B cell (primary cell): ENCODE measurements at regions not wholly inside any gene's neighbourhood (a gene's known extent, or its start where the extent isn't known, plus 50 kb on each side); places are given as distances from the start of the nearest gene placed in this dataset.
A peak's percentile ranks its signal among the peaks of the same experiment; 100 is the strongest.

ENCODE experiments used
- ATAC-seq: fragments of 200-7000 bp; cut with Tn5 transposase; one replicate; pipeline ENCODE4 v1.10.0; 2021; ENCODE audit warnings: low read depth, mild to moderate bottlenecking, moderate number of reproducible peaks, moderate library complexity
- CTCF ChIA-PET: fragments of 350-600 bp; sonication (Branson Sonifier 250); formaldehyde crosslinking; loops from one replicate; lab custom pipeline; 2021; ENCODE audit warnings: antibody characterized with exemption, inconsistent platforms; lab: Charles Lee
- POLR2A ChIA-PET: fragments of 350-600 bp; sonication (Branson Sonifier 250); formaldehyde crosslinking; loops from one replicate; lab custom pipeline; 2021; ENCODE audit warnings: antibody characterized with exemption; lab: Charles Lee
- DNase-seq: peaks from one replicate; pipeline ENCODE4 v3.0.0; 2013
- H2AFZ ChIP-seq: 2 replicates; pipeline ENCODE4 v1.6.1; 2012; ENCODE audit warnings: mild to moderate bottlenecking, low read depth, low read length; ENCODE audit not compliant: insufficient read depth, poor library complexity, severe bottlenecking
- H3K27ac ChIP-seq, 2 donors: 1 replicate in 1 of 2; 2 replicates in 1 of 2; pipeline ENCODE4 v1.5.1; 2012 to 2013; ENCODE audit warnings: low read length in 2 of 2, mild to moderate bottlenecking in 2 of 2, moderate library complexity in 1 of 2
- H3K27me3 ChIP-seq, 4 experiments: fragments of 200-600 bp in 1 of 4; sonication (generic) in 1 of 4; replicated peaks in 1 of 4; 1 replicate in 2 of 4; 2 replicates in 2 of 4; pipeline versions ENCODE4 v1.6.1 to v1.7.0; 2013 to 2016; ENCODE audit warnings: low read length in 3 of 4, mild to moderate bottlenecking in 2 of 4, mixed read lengths in 1 of 4, moderate library complexity in 1 of 4; ENCODE audit not compliant: insufficient read depth in 4 of 4, control insufficient read depth in 3 of 4; ENCODE audit errors: control extremely low read depth in 1 of 4
- H3K36me3 ChIP-seq, 2 experiments: replicated peaks in 1 of 2; 1 replicate in 1 of 2; 2 replicates in 1 of 2; pipeline versions ENCODE4 v1.6.1 to v1.7.1; 2013; ENCODE audit warnings: low read length in 1 of 2; ENCODE audit not compliant: insufficient read depth in 2 of 2, control insufficient read depth in 1 of 2; ENCODE audit errors: control extremely low read depth in 1 of 2, extremely low read depth in 1 of 2
- H3K4me1 ChIP-seq, 2 donors: fragments of 200-600 bp in 1 of 2; sonication (generic) in 1 of 2; 1 replicate in 1 of 2; 2 replicates in 1 of 2; pipeline versions ENCODE4 v1.5.1 to v1.6.1; 2013 to 2017; ENCODE audit warnings: low read length in 2 of 2; ENCODE audit not compliant: control insufficient read depth in 2 of 2, insufficient read depth in 2 of 2
- H3K4me2 ChIP-seq: replicated peaks from 2 replicates; pipeline ENCODE3; 2012; ENCODE audit warnings: mild to moderate bottlenecking, low read depth, low read length; ENCODE audit not compliant: poor library complexity, severe bottlenecking
- H3K4me3 ChIP-seq, 5 experiments: fragments of 200-600 bp in 1 of 5; sonication (generic) in 1 of 5; 1 replicate in 3 of 5; 2 replicates in 2 of 5; pipeline versions ENCODE4 v1.5.1 to v1.7.0; 2011 to 2016; ENCODE audit warnings: low read length in 4 of 5, mild to moderate bottlenecking in 4 of 5, low read depth in 2 of 5, control low read depth in 1 of 5, moderate library complexity in 1 of 5; ENCODE audit not compliant: insufficient read depth in 1 of 5; ENCODE audit errors: control extremely low read depth in 1 of 5, extremely low read depth in 1 of 5
- H3K79me2 ChIP-seq: fragments of 200-600 bp; sonication (generic); one replicate; pipeline ENCODE4 v1.6.0; 2016; ENCODE audit warnings: low read length; ENCODE audit not compliant: control insufficient read depth, insufficient read depth
- H3K9ac ChIP-seq: fragments of 200-600 bp; sonication (generic); 2 replicates; pipeline ENCODE4 v1.6.1; 2017; ENCODE audit warnings: mild to moderate bottlenecking, low read length, moderate library complexity
- H3K9me3 ChIP-seq, 3 donors: one replicate each; pipeline versions ENCODE4 v1.6.1 to v1.7.1; 2013; ENCODE audit warnings: low read length in 2 of 3; ENCODE audit not compliant: control insufficient read depth in 2 of 3, insufficient read depth in 1 of 3; ENCODE audit errors: control extremely low read depth in 1 of 3
- H4K20me1 ChIP-seq: 2 replicates; pipeline ENCODE4 v1.6.0; 2012; ENCODE audit warnings: mild to moderate bottlenecking, low read length; ENCODE audit not compliant: insufficient read depth, control insufficient read depth, poor library complexity, severe bottlenecking
- H3K27ac Mint-ChIP-seq: one replicate; pipeline ENCODE4 v1.8.0; 2021; ENCODE audit warnings: mixed read lengths
- H3K27me3 Mint-ChIP-seq: one replicate; pipeline ENCODE4 v1.8.0; 2021; ENCODE audit warnings: mixed read lengths
- H3K4me1 Mint-ChIP-seq: one replicate; pipeline ENCODE4 v1.8.0; 2021; ENCODE audit warnings: mixed read lengths
- H3K4me3 Mint-ChIP-seq: one replicate; pipeline ENCODE4 v1.8.0; 2021; ENCODE audit warnings: mixed read lengths
- H3K9me3 Mint-ChIP-seq: one replicate; pipeline ENCODE4 v1.8.0; 2022; ENCODE audit warnings: mixed read lengths; ENCODE audit not compliant: insufficient read depth
- CTCF ChIP-seq: fragments of 200-600 bp; IDR thresholded peaks from one replicate; pipeline ENCODE4 v1.8.0; 2022; ENCODE audit warnings: antibody characterized with exemption, mild to moderate bottlenecking
- EZH2 ChIP-seq: IDR thresholded peaks from 2 replicates; pipeline ENCODE4 v1.6.1; 2012; ENCODE audit warnings: borderline replicate concordance, low read depth, mild to moderate bottlenecking, moderate library complexity, low read length; ENCODE audit not compliant: insufficient read depth, poor library complexity, severe bottlenecking
- WGBS: methylation state at CpG from one replicate; pipeline ENCODE4 v1.1.5; 2013; ENCODE audit warnings: missing lambda C conversion rate; ENCODE audit not compliant: insufficient coverage; 5-methylcytosine and 5-hydroxymethylcytosine counted together
- intact Hi-C: fragments of 100-400 bp; cut with micrococcal nuclease; formaldehyde crosslinking; loops from one replicate; pipeline ENCODE4 v1.10.0; 2022

DNA sequence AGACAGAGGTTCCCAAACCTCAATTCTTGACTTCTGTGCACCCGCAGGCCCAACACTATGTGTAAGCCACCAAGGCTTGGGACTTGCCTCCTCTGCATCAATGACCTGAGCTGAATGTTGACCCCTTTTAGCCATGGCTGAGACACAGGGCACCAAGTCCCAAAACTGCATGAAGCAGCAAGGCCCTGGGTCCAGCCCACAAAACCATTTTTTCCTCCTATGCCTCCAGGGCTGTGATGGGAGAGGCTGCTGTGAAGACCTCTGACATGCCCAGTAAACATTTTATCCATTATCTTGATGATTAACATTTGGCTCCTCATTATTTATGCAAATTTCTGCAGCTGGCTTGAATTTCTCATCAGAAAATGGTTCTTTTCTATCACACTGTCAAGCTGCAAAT, 85.4 kb downstream of the ITM2A start:
- no peak for DNase-seq
- WGBS = no CpG with 5 or more reads among the region's 1 CpG
- Histone ChIP-seq H2AFZ (no peak overlapping the region), H3K4me1 (no peaks in the 10 kb centered on the region), H3K4me3 (no peak overlapping the region), H3K27me3 (no peaks in the 10 kb centered on the region), H4K20me1 (no peaks in the 10 kb centered on the region), H3K9ac (no peak overlapping the region), H3K79me2 (no peaks in the 10 kb centered on the region), H3K9me3 (peaks cover 0 to 7% (median 0%) of the 10 kb centered on the region in 3 donors), H3K36me3 (no peaks in the 10 kb centered on the region), H3K27ac (no peak overlapping the region), H3K4me2 (no peak overlapping the region)
- intact Hi-C loops = no loop called here
- no peak overlapping the region for H3K27ac Mint-ChIP-seq
- H3K4me3 Mint-ChIP-seq = no peak overlapping the region
- ChIA-PET CTCF (no interaction called here), POLR2A (no interaction called here)
- H3K27me3 Mint-ChIP-seq = no peaks in the 10 kb centered on the region
- ATAC-seq = no peak
- peaks cover 2% of the 10 kb centered on the region for H3K9me3 Mint-ChIP-seq
- no peaks in the 10 kb centered on the region for H3K4me1 Mint-ChIP-seq
- TF ChIP-seq CTCF (no peak), EZH2 (no peak)

GRCh38 chrX:79270401-79270800, 96.7 kb downstream of the ITM2A start:
- intact Hi-C loops = loop anchor here (1.0 to 5.0 kb wide), 5 partner anchors 188 to 715 kb away; partner anchors contain the start of gene P2RY10
- H3K9ac ChIP-seq = no peak overlapping the region
- no peak overlapping the region for H3K4me3 Mint-ChIP-seq
- ATAC-seq = peak; percentile 91
- no peaks in the 10 kb centered on the region for H3K79me2 ChIP-seq
- H4K20me1 ChIP-seq = no peaks in the 10 kb centered on the region
- H3K27me3 Mint-ChIP-seq = no peaks in the 10 kb centered on the region
- H3K4me3 ChIP-seq = no peak overlapping the region
- WGBS = no CpG with 5 or more reads among the region's 4 CpGs
- TF ChIP-seq CTCF (peak; percentile 77), EZH2 (no peak)
- POLR2A ChIA-PET = no interaction called here
- H3K9me3 Mint-ChIP-seq = no peaks in the 10 kb centered on the region
- H3K27ac ChIP-seq = peak overlapping the region; percentile 16 to 42
- H2AFZ ChIP-seq = peak overlapping the region; percentile 26
- H3K27ac Mint-ChIP-seq = peak overlapping the region; percentile 54
- no peaks in the 10 kb centered on the region for H3K9me3 ChIP-seq
- H3K4me1 ChIP-seq = peaks cover 20 to 26% of the 10 kb centered on the region in 2 donors
- peak; percentile 77 for DNase-seq
- peak overlapping the region; percentile 36 for H3K4me2 ChIP-seq
- peaks cover 44% of the 10 kb centered on the region for H3K4me1 Mint-ChIP-seq
- no peaks in the 10 kb centered on the region for H3K27me3 ChIP-seq
- no peaks in the 10 kb centered on the region for H3K36me3 ChIP-seq
- CTCF ChIA-PET = interaction anchor here (0.6 to 4.6 kb wide), 16 partner anchors 9 to 715 kb away, joined by 3 to 39 read pairs (median 3); no protein-coding TSS in a partner anchor
